Thoracic aorta (tissue), 2 donors: ENCODE measurements at regions not wholly inside any gene's neighbourhood (a gene's known extent, or its start where the extent isn't known, plus 50 kb on each side); places are given as distances from the start of the nearest gene placed in this dataset.

Source experiments
- ATAC-seq: fragments of 150-250 bp; one replicate; pipeline ENCODE4 v1.8.0; 2017; ENCODE audit warnings: low read depth; ENCODE audit not compliant: insufficient number of reproducible peaks, low FRiP score
- DNase-seq: peaks from one replicate; pipeline ENCODE4 v3.0.0-alpha.2; 2020; ENCODE audit warnings: low spot score
- H3K27ac ChIP-seq, 2 donors: fragments of 200-600 bp; sonication (generic); 1 replicate in 1 of 2; 2 replicates in 1 of 2; pipeline ENCODE4 v1.5.1; 2016; ENCODE audit warnings: mild to moderate bottlenecking in 2 of 2, moderate library complexity in 2 of 2
- H3K27me3 ChIP-seq: fragments of 200-600 bp; sonication (generic); replicated peaks from 2 replicates; pipeline ENCODE4 v1.6.0; 2016; ENCODE audit warnings: mild to moderate bottlenecking; ENCODE audit not compliant: insufficient read depth
- H3K36me3 ChIP-seq: fragments of 200-600 bp; sonication (generic); one replicate; pipeline ENCODE4 v1.5.1; 2016
- H3K4me1 ChIP-seq, 2 donors: fragments of 200-600 bp; sonication (generic); 1 replicate in 1 of 2; 2 replicates in 1 of 2; pipeline versions ENCODE4 v1.5.1 to v1.6.0; 2016; ENCODE audit warnings: low read depth in 2 of 2, mild to moderate bottlenecking in 1 of 2; ENCODE audit not compliant: control insufficient read depth in 1 of 2
- H3K4me3 ChIP-seq: fragments of 200-600 bp; sonication (generic); 2 replicates; pipeline ENCODE4 v1.5.1; 2016; ENCODE audit warnings: mild to moderate bottlenecking
- H3K9me3 ChIP-seq: fragments of 200-600 bp; sonication (generic); 2 replicates; pipeline ENCODE4 v1.5.1; 2016
- TF ChIP-seq, protein P1 (sequence below): fragments of 200-600 bp; sonication (generic); IDR thresholded peaks from one replicate; pipeline ENCODE4 v1.5.1; 2019; ENCODE audit warnings: antibody characterized with exemption

- Histone ChIP-seq H3K4me1 (no peaks in the 10 kb centered on the region), H3K4me3 (no peak overlapping the region), H3K27me3 (peaks cover 5% of the 10 kb centered on the region), H3K9me3 (no peaks in the 10 kb centered on the region), H3K27ac (no peak overlapping the region), H3K36me3 (no peaks in the 10 kb centered on the region)
- DNase-seq (no peak), ATAC-seq (no peak)
- TF ChIP-seq, protein P1, sequence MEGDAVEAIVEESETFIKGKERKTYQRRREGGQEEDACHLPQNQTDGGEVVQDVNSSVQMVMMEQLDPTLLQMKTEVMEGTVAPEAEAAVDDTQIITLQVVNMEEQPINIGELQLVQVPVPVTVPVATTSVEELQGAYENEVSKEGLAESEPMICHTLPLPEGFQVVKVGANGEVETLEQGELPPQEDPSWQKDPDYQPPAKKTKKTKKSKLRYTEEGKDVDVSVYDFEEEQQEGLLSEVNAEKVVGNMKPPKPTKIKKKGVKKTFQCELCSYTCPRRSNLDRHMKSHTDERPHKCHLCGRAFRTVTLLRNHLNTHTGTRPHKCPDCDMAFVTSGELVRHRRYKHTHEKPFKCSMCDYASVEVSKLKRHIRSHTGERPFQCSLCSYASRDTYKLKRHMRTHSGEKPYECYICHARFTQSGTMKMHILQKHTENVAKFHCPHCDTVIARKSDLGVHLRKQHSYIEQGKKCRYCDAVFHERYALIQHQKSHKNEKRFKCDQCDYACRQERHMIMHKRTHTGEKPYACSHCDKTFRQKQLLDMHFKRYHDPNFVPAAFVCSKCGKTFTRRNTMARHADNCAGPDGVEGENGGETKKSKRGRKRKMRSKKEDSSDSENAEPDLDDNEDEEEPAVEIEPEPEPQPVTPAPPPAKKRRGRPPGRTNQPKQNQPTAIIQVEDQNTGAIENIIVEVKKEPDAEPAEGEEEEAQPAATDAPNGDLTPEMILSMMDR = peak; percentile 18
These were observed 676.1 kb downstream of the PTPRU start for GRCh38 chr1:29912425-29912824.

DNA sequence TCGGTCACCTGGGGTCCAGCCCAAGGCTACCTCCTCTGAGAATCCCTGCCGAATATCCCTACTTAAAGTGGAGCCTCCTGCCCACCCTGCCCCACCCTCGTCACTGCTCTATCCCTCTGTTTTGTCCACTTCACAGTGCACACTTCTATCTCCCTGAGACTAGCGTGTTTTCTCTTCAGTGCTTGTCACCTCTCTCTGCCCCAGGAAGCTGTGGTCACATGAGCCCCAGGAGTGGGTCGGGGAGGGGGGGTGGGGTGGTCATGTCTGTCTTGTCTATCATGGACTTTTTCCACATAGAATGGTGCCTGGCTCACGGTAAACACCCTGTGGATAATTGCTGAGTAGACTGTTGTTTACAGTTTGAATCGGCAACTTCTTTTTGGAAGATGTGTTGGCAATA, 673.6 kb downstream of the PTPRU start:
- Histone ChIP-seq H3K9me3 (no peaks in the 10 kb centered on the region), H3K27me3 (peaks cover 5% of the 10 kb centered on the region), H3K4me1 (no peaks in the 10 kb centered on the region), H3K4me3 (no peak overlapping the region), H3K27ac (no peak overlapping the region), H3K36me3 (no peaks in the 10 kb centered on the region)
- TF ChIP-seq, protein P1 = no peak
- ATAC-seq = no peak
- no peak for DNase-seq

GRCh38 chr1:29907596-29907995, 671.3 kb downstream of the PTPRU start:
- Histone ChIP-seq H3K36me3 (no peaks in the 10 kb centered on the region), H3K4me3 (no peak overlapping the region), H3K27ac (no peak overlapping the region), H3K9me3 (no peaks in the 10 kb centered on the region), H3K27me3 (peaks cover 3% of the 10 kb centered on the region), H3K4me1 (no peaks in the 10 kb centered on the region)
- ATAC-seq (no peak), DNase-seq (no peak)
- TF ChIP-seq, protein P1 = no peak

DNA sequence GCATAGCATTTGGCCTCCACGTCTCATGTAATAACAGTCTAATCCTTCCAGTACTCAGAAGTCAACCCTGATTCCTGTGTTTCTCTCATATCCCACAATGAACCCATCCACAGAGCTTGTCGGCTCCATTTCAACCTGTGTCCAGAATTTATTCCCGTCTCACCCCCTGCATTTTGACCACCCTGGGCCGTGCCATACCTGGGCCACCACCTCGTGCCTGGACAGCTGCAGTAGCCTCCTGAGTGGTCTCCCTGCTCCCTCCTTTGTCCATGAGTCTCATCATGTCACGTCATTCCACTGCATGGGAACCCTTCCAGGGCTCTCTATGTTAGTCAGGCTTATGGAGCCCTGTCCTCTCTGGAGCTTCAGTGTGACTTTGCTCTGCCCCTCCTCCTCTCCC, 670.6 kb downstream of the PTPRU start:
- ATAC-seq = no peak
- Histone ChIP-seq H3K4me1 (no peaks in the 10 kb centered on the region), H3K27me3 (peaks cover under 1% of the 10 kb centered on the region)

DNA sequence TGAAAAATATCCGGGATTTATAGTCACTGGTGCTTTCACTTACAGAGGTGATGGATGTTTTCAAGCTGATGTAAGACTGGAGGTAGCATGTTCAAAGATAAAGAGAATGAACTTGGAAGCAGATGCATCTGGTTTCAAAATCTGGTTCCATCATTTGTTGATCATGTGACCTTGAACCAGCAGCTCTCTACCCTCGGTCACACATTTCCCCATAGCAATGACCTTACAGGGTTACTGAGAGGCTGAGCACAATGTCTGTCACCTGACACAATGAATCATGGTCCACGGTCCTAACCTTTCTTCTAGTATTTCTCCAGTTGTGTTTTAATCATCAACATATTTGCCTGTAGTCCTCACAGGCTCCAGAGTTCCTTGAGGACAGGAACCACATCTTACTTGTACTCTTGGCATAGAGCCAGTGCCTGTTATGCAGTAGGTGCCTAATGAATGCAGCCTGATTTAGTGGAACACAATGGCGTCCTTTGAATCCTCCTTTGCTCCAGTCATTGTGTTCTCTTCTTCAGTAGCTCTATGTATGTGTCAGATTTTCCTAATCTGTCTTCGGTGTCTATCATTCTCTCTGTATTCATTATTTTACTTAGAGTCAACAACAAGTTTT, 667.3 kb downstream of the PTPRU start:
- Histone ChIP-seq H3K4me1 (no peaks in the 10 kb centered on the region), H3K36me3 (no peaks in the 10 kb centered on the region), H3K9me3 (no peaks in the 10 kb centered on the region), H3K4me3 (no peak overlapping the region), H3K27me3 (peaks cover 7% of the 10 kb centered on the region), H3K27ac (no peak overlapping the region)
- TF ChIP-seq, protein P1 = no peak
- ATAC-seq (no peak), DNase-seq (no peak)

More for the DNA sequence above, 670.6 kb downstream of the PTPRU start:
- Histone ChIP-seq H3K9me3 (no peaks in the 10 kb centered on the region), H3K4me3 (no peak overlapping the region), H3K27ac (no peak overlapping the region), H3K36me3 (no peaks in the 10 kb centered on the region)
- TF ChIP-seq, protein P1 = no peak
- no peak for DNase-seq
